HG02885 (cell line): ENCODE measurements at regions not wholly inside any gene's neighbourhood (a gene's known extent, or its start where the extent isn't known, plus 50 kb on each side); places are given as distances from the start of the nearest gene placed in this dataset.

ENCODE experiments used
- ATAC-seq: cut with Tn5 transposase; IDR thresholded peaks from one replicate; pipeline ENCODE4 v1.9.1; 2021; ENCODE audit warnings: mild to moderate bottlenecking; ENCODE audit not compliant: unreplicated experiment, poor library complexity

DNA sequence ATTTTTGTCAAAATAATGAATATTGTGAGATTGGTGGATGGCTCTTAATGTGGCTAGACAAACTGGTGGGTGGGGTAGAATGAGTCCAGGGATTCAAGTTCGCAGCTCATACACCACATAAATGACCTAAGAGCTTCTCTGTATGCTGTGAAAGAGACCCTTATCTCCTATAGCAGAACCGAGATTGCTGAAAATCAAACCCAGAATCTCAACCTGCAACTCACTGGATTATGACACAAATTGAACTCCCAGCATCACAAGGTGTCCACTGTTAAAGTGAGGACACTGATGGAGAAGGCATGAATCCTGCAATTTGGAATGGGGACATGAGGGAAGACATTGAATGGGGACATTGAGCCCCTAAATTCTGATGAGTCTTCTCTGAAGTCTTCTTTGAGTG is 51.3 kb upstream of the CNKSR3 start:
- no peak for ATAC-seq

DNA sequence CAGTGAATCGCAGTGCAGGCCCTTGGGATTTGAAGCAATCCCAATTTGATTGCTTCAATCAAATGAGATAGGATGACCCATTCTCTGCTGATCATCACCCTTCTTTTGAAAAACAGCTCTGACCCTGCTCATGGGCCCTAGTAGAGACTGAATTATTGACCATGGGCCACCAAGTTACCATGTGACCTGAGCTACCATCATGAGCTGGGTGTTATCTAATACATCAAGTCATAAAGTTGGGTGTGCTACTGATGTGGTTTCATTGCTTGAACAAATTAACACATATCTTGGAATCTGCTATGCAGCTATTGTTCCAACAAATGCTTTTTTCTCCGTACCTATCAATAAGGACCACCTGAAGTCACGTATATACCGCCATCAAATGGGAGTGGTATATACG is 54.8 kb upstream of the CNKSR3 start:
- no peak for ATAC-seq

DNA sequence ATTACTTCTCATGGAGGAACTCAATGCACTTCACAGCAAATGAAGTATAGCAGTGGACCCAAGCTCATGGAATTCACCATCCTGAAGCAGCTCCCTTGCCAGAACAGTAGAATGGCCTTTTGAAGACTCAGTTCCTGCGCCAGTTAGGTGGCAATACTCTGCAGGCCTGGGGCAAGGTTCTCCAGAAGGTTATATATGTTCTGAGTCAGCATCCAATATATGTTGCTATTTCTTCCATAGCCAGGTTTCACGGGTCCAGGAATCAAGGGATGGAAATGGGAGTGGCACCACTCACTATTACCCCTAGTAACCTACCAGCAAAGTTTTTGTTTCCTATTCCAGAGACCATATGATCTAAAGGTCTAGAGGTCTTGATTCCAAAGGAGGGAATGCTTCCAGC is 56.4 kb upstream of the CNKSR3 start:
- ATAC-seq, result no peak

DNA sequence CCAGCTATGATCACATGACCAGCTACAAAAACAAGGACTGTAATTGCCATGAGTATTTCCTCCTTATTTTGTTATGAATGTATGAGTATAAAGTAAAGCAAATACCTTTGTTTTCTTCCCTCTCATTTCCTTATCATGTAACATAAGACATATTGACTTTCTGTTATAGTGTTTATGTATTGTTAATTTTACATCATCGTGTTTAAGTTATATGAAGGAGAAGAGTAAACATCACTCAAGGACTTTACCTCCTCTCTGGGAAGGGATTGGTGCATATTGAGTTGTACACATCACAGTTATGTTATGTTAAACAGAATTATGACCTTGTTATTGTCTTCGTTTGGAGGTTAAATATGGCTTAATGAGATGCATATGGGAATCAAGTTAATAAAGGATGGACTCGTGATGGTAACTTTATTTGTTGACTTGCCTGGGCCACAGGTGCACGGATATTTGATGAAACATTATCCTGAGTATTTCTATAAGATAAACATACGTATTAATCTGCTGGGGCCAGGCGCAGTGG is 57.3 kb upstream of the CNKSR3 start:
- ATAC-seq, result no peak

DNA sequence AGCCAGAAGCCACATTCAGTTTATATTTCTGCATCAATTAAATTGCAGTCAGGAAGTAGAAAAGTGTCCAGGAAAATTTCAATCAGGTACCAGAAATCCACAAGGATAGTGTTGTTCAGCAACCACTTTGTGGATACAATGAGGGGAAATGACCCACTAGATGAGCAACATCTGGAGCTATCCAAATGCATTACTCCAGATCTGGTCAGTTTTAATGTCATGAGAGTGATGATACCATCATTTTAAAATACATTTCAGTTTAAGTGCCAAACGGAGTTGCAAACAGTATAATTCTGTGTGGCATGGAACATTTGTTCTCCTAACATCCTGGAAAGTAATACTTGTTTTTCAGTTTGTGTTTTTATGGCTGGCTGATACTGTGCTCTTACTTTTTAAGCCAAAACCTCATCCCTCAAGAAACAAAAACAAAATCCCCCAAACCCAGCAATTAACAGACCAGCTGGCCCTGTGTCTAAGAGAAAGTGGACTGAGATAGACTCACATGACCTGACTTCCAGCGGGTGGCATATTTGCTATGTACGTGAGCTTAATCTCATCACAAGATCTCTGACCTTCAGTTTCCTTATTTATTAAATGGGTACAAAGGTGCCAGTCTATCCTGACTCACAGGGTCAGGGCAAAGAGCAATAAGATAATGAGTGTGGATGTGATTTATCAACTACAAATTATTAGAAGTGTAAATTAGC is 58.8 kb upstream of the CNKSR3 start:
- no peak for ATAC-seq

DNA sequence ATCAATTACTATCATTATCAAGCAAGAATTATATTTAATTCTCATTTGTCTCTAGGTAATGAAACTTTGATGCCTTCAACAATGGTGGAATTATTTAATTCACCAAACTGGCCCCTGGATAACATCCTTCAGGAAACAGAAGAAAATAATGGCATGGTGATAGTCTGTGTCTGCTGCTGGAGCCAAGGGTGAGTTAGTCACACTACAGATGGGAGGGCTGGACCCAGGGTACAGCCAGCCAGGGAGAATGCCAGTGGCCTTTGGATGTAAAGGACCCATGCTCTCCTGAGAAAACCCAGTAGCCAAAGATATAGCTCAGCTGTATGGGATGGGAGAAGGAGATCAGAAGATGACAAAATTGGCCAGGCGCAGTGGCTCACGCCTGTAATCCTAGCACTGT is 60.0 kb upstream of the CNKSR3 start:
- no peak for ATAC-seq

DNA sequence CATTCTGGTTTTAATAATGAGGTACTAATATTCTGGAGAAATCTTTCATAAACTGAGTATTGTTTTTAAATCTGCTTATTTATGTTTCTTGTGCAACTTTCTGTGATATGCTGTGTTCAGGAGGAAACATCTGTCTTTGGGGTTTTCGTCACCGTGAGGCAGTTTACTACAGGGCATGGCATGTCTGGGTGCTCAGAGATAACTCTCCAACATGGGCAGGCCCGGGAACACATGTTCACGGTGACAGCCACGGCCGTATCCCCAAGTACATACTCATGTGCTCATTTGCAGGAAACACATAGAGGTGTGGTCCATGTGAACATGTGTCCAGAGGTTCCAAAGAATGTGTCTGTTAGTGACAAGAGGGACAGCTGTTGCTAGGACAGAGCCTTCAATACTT is 62.1 kb upstream of the CNKSR3 start:
- no peak for ATAC-seq

DNA sequence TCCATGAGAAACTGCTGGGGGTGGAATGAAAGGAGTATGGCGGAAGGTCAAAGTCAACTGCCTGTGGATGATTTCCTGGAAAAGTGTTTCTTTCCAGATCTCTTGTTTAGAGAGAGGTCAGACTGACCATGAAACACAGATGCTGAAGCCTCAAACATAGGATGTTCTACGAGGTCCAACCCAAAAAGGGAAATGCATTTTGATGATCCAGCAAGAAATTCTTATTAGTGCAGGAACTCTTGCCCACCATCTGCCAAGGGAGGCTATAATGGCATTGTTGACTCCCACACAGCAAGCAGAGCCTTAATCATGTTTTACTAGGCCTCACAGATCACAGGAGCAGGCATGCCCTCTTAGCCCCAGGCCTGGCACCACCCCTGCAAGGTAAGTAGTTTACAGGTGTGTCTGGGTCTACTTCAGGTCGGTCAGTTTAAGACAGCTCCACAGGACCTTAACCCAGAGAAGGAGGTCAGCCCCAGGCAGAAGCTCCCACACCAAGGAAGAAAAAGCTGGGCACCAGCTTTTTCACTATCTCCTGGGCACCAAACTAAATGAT is 67.6 kb upstream of the CNKSR3 start:
- no peak for ATAC-seq

DNA sequence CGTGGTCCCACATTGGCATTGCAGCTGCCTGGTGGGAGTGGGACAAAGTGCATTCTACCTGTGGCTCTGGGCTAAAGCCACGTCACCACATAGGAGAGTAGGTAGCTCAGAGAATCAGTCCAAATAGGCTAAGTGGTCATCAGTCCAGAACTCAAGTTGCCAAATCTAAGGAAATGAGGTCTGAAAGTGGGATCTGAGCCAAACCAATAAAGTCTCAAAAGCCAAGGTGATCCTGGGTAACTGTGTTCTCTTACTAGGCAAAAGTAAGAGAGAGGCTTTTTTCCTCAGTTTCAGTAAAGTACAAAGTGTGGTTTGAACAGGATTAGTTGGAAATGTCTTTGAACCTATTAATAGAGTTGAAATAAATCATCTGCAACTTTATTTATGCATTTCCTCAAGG is 68.6 kb upstream of the CNKSR3 start:
- no peak for ATAC-seq

DNA sequence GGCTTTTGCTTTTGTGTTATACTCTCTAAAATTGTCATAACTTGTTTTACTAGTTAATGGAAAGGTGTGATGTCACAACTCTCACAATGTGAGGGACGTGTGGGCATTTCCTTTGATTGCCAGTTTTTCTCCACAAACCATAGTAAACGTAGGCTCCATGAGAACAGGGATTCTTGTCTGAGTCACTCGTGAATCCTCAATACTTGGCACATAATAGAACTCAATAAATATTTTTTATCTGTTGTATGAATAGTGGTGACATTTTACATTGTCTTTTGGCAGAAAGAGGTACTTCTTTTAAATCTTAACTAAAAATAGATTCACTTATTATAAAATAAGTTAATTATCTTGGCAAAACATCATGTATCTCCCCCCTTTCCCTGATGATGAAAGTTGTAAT is 69.0 kb upstream of the CNKSR3 start:
- ATAC-seq, result no peak

DNA sequence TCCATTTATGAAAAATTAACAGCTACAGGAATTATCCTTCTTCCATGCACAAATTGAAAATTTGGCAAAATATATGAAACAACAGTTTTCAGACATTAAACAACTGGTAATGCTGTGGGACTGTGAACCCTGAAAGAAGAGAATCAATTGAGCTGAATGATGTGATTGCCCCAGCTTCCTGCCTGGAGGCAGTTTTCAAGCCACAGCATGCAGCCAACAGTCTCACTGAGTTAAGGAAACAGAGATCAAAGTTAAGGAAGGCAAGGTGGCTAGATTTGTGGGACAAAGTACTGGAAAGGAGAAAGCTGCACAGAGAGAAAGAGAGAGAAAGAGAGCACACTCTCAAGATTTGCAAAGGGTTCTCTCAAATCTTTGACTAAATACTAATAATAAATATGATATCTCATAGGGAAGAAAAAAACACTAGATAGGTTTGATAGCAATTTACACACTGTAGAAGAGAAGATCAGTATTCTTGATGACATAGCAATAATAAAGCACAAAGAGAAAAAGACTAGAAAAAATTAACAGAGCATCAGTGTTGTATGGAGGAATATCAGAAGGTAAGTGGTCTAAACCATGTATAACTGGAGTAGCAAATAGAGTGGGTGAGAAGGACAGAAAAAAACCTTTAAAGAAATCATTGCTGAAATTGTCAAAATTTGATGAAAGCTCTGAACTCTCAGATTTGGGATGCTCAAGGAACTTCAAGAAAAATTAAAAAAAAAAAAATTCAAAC is 70.1 kb upstream of the CNKSR3 start:
- no peak for ATAC-seq

DNA sequence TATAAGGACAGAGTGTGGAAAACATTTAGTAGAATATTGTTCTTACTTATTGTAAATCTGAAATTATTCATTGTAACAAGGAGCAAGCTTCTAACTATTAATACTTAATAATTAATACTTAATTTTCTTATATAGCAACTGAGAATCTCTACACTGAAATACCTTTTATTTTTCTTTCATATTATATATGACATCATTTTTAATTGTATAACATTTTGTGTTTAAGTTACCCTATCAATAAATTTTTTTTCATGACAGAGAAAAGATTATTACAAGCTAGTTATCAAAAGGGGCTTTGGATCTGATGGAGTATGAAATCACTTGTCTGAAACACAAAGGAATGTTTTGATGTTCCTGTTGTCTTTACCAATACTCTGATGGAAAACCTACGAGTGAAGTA is 72.2 kb upstream of the CNKSR3 start:
- no peak for ATAC-seq

DNA sequence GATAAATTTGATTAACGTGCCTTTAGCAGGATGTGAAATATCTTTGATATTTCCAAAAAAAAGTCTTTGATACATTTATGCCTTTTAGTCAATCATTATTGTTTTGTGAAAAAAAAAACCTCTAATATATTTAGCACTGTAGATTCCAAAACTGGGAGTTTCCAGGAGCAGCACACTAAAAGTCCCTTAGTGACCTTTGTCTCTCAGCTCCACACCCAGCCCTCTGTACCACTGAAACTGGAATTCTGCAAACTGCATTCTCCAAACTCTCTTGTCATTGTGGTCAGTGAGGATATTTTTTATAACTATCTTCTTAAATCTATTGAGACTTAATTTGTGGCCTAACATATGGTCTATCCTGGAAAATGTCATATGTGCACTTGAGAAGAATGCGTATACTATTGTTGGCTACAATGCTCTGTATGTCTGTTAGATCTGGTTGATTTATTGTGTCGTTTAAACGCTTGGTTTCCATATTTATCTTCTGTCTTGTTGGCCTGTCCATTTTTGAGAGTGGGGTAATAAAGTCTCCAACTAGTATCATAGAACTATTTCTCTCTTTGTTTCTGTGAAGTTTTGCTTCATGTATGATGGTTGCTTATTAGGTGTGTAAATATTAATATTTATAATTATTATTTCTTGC is 73.2 kb upstream of the CNKSR3 start:
- no peak for ATAC-seq

DNA sequence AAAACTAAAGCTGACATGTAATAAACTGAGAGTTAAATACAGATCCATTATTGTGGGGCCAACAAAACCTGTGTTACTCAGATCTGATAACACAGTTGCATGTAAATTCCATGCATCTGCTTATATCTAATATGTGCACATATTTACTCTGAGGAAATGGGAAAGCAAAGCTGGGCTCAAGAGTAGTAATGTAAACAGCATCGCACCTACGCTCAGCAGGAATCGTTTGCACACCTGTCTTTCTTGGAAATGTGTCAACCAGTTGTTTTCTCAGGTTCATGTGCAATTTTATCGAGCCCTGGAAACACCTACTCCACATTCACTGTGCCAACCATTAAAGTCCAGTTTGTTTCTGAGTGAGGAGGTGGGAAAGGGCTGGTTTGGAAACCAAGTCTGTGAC is 80.3 kb upstream of the CNKSR3 start:
- ATAC-seq, result no peak

DNA sequence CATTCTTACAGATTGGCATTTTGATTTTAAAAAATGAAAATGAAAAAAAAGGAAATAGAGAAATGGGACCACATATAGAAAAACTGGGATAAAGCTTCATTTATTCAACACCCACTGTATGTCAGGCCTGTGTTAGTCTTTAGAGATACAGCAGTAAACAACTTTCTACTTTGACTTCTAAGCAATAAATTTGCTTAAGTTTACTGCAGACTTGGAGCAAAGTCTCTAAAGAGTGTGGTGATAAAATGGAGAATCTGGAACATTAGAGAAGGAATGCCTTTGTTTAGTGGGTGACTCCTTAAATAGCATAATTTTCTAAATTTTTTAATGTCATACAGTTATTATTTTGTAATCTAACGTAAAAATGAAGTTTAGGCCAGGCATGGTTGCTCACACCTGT is 80.7 kb upstream of the CNKSR3 start:
- no peak for ATAC-seq

DNA sequence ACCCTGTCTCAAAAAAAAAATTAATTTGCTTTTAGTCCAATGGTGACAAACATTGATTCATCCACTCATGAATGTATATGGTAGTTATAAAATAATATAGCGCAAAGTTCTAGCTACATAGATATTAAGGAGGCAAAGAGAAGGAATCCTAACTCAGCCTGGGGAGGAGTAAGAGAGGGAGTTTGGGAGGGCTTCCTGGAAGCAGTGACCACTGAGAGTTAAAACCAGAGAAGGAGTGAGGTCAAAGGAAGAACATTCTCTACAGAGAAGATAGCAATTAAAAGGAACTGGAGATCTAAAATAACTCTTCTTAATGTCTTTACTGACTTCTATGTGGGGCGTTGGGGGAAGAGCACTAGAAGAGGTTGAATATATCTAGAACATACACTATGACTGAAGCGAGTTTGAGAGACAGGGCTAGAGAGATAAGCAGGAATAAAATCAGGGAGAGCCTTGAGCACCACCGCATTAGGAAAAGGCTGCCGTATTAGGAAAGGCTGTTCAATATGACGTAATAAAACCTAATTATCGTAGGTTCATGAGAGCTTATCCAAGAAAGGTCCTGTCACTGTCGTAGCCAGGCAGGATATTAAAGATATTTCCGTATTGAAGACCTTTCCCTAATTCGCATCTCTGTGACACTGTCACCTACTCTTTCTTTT is 81.8 kb upstream of the CNKSR3 start:
- no peak for ATAC-seq

DNA sequence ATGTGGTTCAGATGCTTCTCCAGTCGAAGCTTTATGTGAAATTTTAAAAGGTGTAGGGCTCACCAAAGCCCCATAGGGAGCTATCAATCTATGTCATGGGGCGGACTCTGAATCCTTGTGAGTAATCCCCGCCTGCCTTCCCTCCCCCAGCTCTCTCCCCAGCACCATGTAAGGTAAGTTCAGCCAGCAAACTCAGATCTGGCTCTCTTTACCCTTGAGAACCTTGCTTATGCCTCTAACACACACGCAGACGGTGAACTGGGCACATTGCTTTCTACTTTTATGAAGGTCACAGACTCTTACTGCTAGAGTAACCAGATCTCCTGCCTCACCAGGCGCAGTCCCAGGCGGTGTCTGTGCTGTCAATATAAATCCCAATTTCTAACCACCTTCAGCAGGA is 82.6 kb upstream of the CNKSR3 start:
- no peak for ATAC-seq

DNA sequence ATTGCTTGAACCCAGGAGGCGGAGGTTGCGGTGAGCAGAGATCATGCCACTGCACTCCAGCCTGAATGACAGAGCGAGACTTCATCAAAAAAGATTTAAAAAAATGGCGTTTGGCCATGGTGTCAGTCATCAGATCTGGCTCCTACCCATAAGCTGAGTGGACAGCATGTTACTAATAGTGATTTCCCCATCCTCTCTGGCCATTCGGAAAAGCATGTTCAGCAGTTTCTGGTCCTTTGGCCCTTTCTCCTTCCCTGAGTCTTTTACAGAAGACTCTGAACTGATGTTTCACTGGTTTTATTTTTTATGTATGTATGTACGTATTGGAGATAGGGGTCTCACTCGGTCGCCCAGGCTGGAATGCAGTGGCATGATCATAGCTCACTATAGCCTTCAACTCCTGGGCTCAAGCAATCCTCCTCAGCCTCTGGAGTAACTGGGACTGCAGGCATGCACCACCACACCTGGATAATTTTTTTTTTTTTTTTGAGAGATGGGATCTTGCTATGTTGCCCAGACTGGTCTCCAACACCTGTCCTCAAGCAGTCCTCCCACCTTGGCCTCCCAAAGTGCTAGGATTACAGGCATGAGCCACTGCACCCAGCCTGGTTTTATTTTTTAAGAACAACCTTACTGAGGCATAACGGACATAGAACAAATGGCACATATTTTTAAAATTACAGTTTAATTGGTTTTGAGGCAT is 84.2 kb upstream of the CNKSR3 start:
- no peak for ATAC-seq

DNA sequence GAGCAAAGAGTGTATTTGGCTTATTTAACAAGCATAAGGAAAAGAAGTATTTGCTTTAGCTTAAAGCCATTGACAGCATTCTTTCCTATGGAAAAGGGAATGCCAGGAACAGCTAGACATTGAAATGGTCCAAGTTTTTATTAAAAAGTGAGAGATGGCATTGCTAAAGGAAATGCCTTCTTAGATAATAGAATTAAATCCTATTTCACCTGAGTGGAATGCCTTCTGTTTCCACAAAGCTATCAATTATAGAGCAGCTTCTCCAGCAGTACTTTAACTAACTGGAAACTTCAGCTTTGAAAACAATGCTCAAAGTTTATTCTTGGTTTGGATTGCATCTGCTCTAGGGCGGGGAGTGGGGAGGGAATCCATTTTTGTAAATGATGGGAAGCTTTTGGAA is 85.1 kb upstream of the CNKSR3 start:
- ATAC-seq, result no peak

DNA sequence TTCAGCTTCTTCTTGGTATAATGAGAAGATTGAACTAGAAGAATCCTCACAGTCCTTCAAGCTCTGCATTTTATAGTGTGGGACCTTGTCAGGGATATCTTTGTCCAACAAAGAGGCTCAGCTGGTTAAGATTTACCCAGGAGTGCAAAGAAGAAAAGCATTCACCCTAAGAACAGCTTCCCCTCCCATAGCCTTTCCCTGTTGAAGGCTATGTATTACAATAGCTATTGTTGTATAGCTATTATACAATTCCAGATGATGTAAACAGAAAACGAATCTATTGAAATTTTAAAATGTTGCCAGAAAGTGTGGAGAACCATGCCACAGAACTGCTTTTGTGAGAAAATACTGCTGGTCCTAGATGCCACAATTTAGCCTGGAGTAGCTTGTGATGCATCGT is 85.5 kb upstream of the CNKSR3 start:
- no peak for ATAC-seq
